SK-N-SH treated with all-trans-retinoic acid at 6 μM for 48 hours (cell line): ENCODE measurements at regions not wholly inside any gene's neighbourhood (a gene's known extent, or its start where the extent isn't known, plus 50 kb on each side); places are given as distances from the start of the nearest gene placed in this dataset.

Experiments used
- ATAC-seq: fragments of 200-7000 bp; cut with Tn5 transposase; 3 replicates; pipeline ENCODE4 v1.9.1; 2020; ENCODE audit warnings: mild to moderate bottlenecking, moderate library complexity
- ARNTL ChIP-seq: fragments of 450-650 bp; formaldehyde crosslinking; IDR thresholded peaks from 2 replicates; pipeline ENCODE4 v1.5.0; 2020; ENCODE audit warnings: low read depth, mild to moderate bottlenecking, moderate library complexity, borderline replicate concordance
- BACH2 ChIP-seq: fragments of 250-450 bp; sonication (Bioruptor Pico); IDR thresholded peaks from 2 replicates; pipeline ENCODE4 v1.9.0; 2021; ENCODE audit warnings: mild to moderate bottlenecking, borderline replicate concordance
- CSDC2 ChIP-seq: fragments of 250-450 bp; sonication (Bioruptor Pico); IDR thresholded peaks from 2 replicates; pipeline ENCODE4 v1.5.0; 2020; ENCODE audit warnings: mild to moderate bottlenecking, moderate library complexity
- ESRRG ChIP-seq: fragments of 250-450 bp; sonication (Bioruptor Pico); IDR thresholded peaks from 2 replicates; pipeline ENCODE4 v1.6.1; 2021; ENCODE audit warnings: mild to moderate bottlenecking
- GLIS3 ChIP-seq: fragments of 250-450 bp; sonication (Bioruptor Pico); IDR thresholded peaks from 2 replicates; pipeline ENCODE4 v1.5.0; 2020; ENCODE audit warnings: mild to moderate bottlenecking, moderate library complexity
- ISL1 ChIP-seq: fragments of 250-450 bp; sonication (Bioruptor Pico); IDR thresholded peaks from 2 replicates; pipeline ENCODE4 v2.1.2; 2022; ENCODE audit warnings: mild to moderate bottlenecking, moderate library complexity
- OSR1 ChIP-seq: fragments of 250-450 bp; sonication (Bioruptor Pico); IDR thresholded peaks from 2 replicates; pipeline ENCODE4 v1.8.0; 2022; ENCODE audit warnings: moderate library complexity, mild to moderate bottlenecking, inconsistent platforms
- RARB ChIP-seq: fragments of 250-450 bp; sonication (Bioruptor Pico); IDR thresholded peaks from 2 replicates; pipeline ENCODE4 v1.8.0; 2021; ENCODE audit warnings: mild to moderate bottlenecking, moderate library complexity
- SNAI2 ChIP-seq: fragments of 250-450 bp; sonication (Bioruptor Pico); IDR thresholded peaks from 2 replicates; pipeline ENCODE4 v1.5.0; 2020; ENCODE audit warnings: mild to moderate bottlenecking, moderate library complexity
- TCF4 ChIP-seq: fragments of 250-450 bp; sonication (Bioruptor Pico); IDR thresholded peaks from 2 replicates; pipeline ENCODE4 v1.8.0; 2021; ENCODE audit warnings: mild to moderate bottlenecking, moderate library complexity, borderline replicate concordance
- TOX ChIP-seq: fragments of 250-450 bp; sonication (Bioruptor Pico); IDR thresholded peaks from 2 replicates; pipeline ENCODE4 v1.8.0; 2021; ENCODE audit warnings: mild to moderate bottlenecking, moderate library complexity, borderline replicate concordance
- ZC3H10 ChIP-seq: fragments of 250-450 bp; sonication (Bioruptor Pico); IDR thresholded peaks from 2 replicates; pipeline ENCODE4 v1.5.1; 2021; ENCODE audit warnings: mild to moderate bottlenecking, moderate library complexity
- ZFP3 ChIP-seq: fragments of 250-450 bp; sonication (Bioruptor Pico); IDR thresholded peaks from 2 replicates; pipeline ENCODE4 v1.5.0; 2020; ENCODE audit warnings: mild to moderate bottlenecking, moderate library complexity
- ZNF565 ChIP-seq: fragments of 450-650 bp; formaldehyde crosslinking; conservative IDR thresholded peaks from 2 replicates; pipeline ENCODE4 v1.5.0; 2020; ENCODE audit warnings: low read depth, mild to moderate bottlenecking, moderate library complexity
- ZNF8 ChIP-seq: fragments of 450-650 bp; formaldehyde crosslinking; IDR thresholded peaks from 2 replicates; pipeline ENCODE4 v1.5.0; 2020; ENCODE audit warnings: mild to moderate bottlenecking, moderate library complexity
- TF ChIP-seq, protein P1 (sequence below): fragments of 250-450 bp; sonication (Bioruptor Pico); IDR thresholded peaks from 2 replicates; pipeline ENCODE4 v1.8.0; 2020; ENCODE audit warnings: mild to moderate bottlenecking, moderate library complexity, borderline replicate concordance
- TF ChIP-seq, protein P2 (sequence below): fragments of 250-450 bp; sonication (Bioruptor Pico); IDR thresholded peaks from 2 replicates; pipeline ENCODE4 v1.5.0; 2020; ENCODE audit warnings: mild to moderate bottlenecking, moderate library complexity
- TF ChIP-seq, protein P3 (sequence below): fragments of 250-450 bp; sonication (Bioruptor Pico); IDR thresholded peaks from 2 replicates; pipeline ENCODE4 v1.5.1; 2021; ENCODE audit warnings: mild to moderate bottlenecking, moderate library complexity
- TF ChIP-seq, protein P4 (sequence below): fragments of 250-450 bp; sonication (Bioruptor Pico); IDR thresholded peaks from 2 replicates; pipeline ENCODE4 v1.8.0; 2021; ENCODE audit warnings: low read depth, mild to moderate bottlenecking, moderate library complexity, borderline replicate concordance
- TF ChIP-seq, protein P5 (sequence below): fragments of 250-450 bp; sonication (Bioruptor Pico); IDR thresholded peaks from 2 replicates; pipeline ENCODE4 v1.5.1; 2020; ENCODE audit warnings: low read depth, mild to moderate bottlenecking, moderate library complexity

DNA sequence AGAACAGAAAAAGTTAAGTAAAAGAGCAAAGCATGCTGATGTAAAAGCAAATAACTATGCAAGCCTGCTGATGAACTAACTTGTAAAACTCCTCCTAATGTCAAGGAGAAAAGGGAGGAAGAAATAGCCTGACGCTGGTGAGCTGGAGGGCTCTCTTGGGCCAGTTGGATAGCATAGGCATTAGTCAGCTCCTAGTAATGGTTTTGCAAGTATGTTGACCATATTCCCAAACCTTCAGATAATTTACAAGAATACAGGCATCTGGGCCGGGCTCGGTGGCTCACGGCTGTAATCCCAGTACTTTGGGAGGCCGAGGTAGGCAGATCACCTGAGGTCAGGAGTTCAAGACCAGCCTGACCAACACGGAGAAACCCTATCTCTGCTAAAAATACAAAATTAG lies 871.4 kb downstream of the C12orf50 start:
- ATAC-seq: peak; percentile 92
- TF ChIP-seq, protein P1, sequence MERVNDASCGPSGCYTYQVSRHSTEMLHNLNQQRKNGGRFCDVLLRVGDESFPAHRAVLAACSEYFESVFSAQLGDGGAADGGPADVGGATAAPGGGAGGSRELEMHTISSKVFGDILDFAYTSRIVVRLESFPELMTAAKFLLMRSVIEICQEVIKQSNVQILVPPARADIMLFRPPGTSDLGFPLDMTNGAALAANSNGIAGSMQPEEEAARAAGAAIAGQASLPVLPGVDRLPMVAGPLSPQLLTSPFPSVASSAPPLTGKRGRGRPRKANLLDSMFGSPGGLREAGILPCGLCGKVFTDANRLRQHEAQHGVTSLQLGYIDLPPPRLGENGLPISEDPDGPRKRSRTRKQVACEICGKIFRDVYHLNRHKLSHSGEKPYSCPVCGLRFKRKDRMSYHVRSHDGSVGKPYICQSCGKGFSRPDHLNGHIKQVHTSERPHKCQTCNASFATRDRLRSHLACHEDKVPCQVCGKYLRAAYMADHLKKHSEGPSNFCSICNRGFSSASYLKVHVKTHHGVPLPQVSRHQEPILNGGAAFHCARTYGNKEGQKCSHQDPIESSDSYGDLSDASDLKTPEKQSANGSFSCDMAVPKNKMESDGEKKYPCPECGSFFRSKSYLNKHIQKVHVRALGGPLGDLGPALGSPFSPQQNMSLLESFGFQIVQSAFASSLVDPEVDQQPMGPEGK (CRISPR knock-in tag): no peak
- TF ChIP-seq, protein P2, sequence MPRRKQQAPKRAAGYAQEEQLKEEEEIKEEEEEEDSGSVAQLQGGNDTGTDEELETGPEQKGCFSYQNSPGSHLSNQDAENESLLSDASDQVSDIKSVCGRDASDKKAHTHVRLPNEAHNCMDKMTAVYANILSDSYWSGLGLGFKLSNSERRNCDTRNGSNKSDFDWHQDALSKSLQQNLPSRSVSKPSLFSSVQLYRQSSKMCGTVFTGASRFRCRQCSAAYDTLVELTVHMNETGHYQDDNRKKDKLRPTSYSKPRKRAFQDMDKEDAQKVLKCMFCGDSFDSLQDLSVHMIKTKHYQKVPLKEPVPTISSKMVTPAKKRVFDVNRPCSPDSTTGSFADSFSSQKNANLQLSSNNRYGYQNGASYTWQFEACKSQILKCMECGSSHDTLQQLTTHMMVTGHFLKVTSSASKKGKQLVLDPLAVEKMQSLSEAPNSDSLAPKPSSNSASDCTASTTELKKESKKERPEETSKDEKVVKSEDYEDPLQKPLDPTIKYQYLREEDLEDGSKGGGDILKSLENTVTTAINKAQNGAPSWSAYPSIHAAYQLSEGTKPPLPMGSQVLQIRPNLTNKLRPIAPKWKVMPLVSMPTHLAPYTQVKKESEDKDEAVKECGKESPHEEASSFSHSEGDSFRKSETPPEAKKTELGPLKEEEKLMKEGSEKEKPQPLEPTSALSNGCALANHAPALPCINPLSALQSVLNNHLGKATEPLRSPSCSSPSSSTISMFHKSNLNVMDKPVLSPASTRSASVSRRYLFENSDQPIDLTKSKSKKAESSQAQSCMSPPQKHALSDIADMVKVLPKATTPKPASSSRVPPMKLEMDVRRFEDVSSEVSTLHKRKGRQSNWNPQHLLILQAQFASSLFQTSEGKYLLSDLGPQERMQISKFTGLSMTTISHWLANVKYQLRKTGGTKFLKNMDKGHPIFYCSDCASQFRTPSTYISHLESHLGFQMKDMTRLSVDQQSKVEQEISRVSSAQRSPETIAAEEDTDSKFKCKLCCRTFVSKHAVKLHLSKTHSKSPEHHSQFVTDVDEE: no peak
- no peak for TF ChIP-seq SNAI2 (CRISPR knock-in tag)
- TF ChIP-seq ZNF565 (CRISPR knock-in tag): no peak
- TF ChIP-seq TCF4: no peak
- TF ChIP-seq, protein P3, sequence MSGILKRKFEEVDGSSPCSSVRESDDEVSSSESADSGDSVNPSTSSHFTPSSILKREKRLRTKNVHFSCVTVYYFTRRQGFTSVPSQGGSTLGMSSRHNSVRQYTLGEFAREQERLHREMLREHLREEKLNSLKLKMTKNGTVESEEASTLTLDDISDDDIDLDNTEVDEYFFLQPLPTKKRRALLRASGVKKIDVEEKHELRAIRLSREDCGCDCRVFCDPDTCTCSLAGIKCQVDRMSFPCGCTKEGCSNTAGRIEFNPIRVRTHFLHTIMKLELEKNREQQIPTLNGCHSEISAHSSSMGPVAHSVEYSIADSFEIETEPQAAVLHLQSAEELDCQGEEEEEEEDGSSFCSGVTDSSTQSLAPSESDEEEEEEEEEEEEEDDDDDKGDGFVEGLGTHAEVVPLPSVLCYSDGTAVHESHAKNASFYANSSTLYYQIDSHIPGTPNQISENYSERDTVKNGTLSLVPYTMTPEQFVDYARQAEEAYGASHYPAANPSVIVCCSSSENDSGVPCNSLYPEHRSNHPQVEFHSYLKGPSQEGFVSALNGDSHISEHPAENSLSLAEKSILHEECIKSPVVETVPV (CRISPR knock-in tag): no peak

DNA sequence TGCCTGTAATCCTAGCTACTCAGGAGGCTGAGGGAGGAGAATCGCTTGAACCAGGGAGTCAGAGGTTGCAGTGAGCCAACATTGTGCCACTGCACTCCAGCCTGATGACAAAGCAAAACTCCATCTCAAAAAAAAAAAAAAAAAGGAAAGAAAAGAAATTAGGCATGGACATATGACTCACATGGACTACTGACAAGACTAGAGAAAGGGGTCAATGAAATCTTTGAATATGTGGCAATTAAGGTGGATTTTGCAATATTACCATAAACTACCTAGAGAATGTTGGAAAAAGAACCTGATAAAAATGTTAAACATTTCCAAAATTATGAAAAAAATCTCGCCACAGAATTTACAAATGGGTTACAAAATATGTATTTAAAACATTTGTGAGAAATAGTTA lies 873.6 kb downstream of the C12orf50 start:
- no peak for ATAC-seq
- TF ChIP-seq ZNF565 (CRISPR knock-in tag) (no peak), CSDC2 (CRISPR knock-in tag) (no peak), BACH2 (CRISPR knock-in tag) (no peak), OSR1 (CRISPR knock-in tag) (no peak), ARNTL (CRISPR knock-in tag) (no peak), RARB (no peak), ZNF8 (CRISPR knock-in tag) (no peak)
- TF ChIP-seq, protein P4, sequence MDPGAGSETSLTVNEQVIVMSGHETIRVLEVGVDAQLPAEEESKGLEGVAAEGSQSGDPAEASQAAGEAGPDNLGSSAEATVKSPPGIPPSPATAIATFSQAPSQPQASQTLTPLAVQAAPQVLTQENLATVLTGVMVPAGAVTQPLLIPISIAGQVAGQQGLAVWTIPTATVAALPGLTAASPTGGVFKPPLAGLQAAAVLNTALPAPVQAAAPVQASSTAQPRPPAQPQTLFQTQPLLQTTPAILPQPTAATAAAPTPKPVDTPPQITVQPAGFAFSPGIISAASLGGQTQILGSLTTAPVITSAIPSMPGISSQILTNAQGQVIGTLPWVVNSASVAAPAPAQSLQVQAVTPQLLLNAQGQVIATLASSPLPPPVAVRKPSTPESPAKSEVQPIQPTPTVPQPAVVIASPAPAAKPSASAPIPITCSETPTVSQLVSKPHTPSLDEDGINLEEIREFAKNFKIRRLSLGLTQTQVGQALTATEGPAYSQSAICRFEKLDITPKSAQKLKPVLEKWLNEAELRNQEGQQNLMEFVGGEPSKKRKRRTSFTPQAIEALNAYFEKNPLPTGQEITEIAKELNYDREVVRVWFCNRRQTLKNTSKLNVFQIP (CRISPR knock-in tag): no peak

DNA sequence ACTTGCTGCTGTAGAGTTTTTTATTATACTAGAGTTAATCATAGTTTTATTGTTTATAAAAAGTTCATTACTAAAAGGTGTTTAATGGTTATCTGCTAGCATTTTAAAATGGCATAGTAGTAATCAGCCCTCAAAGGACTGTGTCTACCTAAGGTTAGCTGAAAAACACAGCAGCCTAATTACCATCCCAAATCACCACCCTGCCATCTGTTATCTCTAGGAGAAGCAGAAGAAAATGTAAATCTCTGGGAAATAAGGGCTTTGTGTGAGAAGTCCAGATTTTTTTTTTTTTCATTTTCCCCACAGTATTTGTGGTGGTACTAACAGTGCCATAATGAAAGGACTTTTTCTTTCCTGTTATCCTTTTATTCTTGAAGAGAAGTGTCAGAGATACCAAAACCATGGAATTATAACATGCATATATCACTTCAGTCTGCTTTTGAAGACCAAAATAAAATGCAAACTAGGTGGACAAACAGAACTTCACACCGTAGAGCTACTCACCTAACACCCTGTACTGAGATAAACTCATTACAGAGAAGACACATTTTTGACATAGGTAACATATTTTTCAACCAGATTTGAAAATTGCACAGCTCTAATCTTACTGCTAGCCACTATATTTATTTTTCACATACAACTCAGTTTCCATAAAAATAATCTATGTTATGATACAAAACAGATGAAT lies 876.2 kb downstream of the C12orf50 start:
- ATAC-seq: no peak
- TF ChIP-seq TOX (CRISPR knock-in tag) (no peak), ZC3H10 (no peak), ARNTL (CRISPR knock-in tag) (no peak), CSDC2 (CRISPR knock-in tag) (no peak), RARB (no peak), GLIS3 (CRISPR knock-in tag) (no peak), ESRRG (CRISPR knock-in tag) (no peak), ZNF565 (CRISPR knock-in tag) (no peak), SNAI2 (CRISPR knock-in tag) (no peak), OSR1 (CRISPR knock-in tag) (no peak), ISL1 (no peak), ZFP3 (CRISPR knock-in tag) (no peak), ZNF8 (CRISPR knock-in tag) (no peak)
- TF ChIP-seq, protein P5, sequence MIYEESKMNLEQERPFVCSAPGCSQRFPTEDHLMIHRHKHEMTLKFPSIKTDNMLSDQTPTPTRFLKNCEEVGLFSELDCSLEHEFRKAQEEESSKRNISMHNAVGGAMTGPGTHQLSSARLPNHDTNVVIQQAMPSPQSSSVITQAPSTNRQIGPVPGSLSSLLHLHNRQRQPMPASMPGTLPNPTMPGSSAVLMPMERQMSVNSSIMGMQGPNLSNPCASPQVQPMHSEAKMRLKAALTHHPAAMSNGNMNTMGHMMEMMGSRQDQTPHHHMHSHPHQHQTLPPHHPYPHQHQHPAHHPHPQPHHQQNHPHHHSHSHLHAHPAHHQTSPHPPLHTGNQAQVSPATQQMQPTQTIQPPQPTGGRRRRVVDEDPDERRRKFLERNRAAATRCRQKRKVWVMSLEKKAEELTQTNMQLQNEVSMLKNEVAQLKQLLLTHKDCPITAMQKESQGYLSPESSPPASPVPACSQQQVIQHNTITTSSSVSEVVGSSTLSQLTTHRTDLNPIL (CRISPR knock-in tag): no peak
- TF ChIP-seq, protein P2: no peak
- TF ChIP-seq, protein P1 (CRISPR knock-in tag): no peak
- TF ChIP-seq, protein P4 (CRISPR knock-in tag): no peak
